Stimulated activated CD8-positive, alpha-beta memory T cell treated with anti-CD3 and anti-CD28 coated beads, Interleukin-4, amount 100 ng/mL, for 1 hour (primary cell): ENCODE measurements at regions not wholly inside any gene's neighbourhood (a gene's known extent, or its start where the extent isn't known, plus 50 kb on each side); places are given as distances from the start of the nearest gene placed in this dataset.

Source experiments
- DNase-seq, 2 donors: peaks; one replicate each; pipeline ENCODE4 v3.0.0-alpha.2; 2020; ENCODE audit warnings: low read depth in 2 of 2, low spot score in 1 of 2

- DNase-seq: no peak
Observed at GRCh38 chr10:3432081-3432825, 259.7 kb upstream of the PITRM1 start.

- no peak for DNase-seq
Observed at GRCh38 chr10:3430501-3430900, 257.9 kb upstream of the PITRM1 start.

GRCh38 chr10:3429676-3430075 lies 257.1 kb upstream of the PITRM1 start:
- DNase-seq: no peak

- no peak for DNase-seq
Observed at GRCh38 chr10:3428826-3429225, 256.2 kb upstream of the PITRM1 start.

- no peak for DNase-seq
Observed at GRCh38 chr10:3427950-3428354, 255.4 kb upstream of the PITRM1 start.

- no peak for DNase-seq
Observed at GRCh38 chr10:3427347-3427746, 254.8 kb upstream of the PITRM1 start.

- no peak for DNase-seq
Observed at GRCh38 chr10:3426190-3426845, 253.7 kb upstream of the PITRM1 start.

GRCh38 chr10:3425716-3426115 lies 253.1 kb upstream of the PITRM1 start:
- no peak for DNase-seq

- DNase-seq: no peak
Observed at GRCh38 chr10:3425261-3425660, 252.7 kb upstream of the PITRM1 start.

GRCh38 chr10:3424111-3424851 lies 251.7 kb upstream of the PITRM1 start:
- DNase-seq: no peak

GRCh38 chr10:3423384-3423783 lies 250.8 kb upstream of the PITRM1 start:
- DNase-seq: no peak

GRCh38 chr10:3422282-3422681 lies 249.7 kb upstream of the PITRM1 start:
- no peak for DNase-seq

- no peak for DNase-seq
Observed at GRCh38 chr10:3421537-3422257, 249.1 kb upstream of the PITRM1 start.

- DNase-seq: no peak
Observed at GRCh38 chr10:3420527-3421469, 248.2 kb upstream of the PITRM1 start.

- no peak for DNase-seq
Observed at GRCh38 chr10:3419719-3420495, 247.3 kb upstream of the PITRM1 start.

- no peak for DNase-seq
Observed at GRCh38 chr10:3418926-3419325, 246.3 kb upstream of the PITRM1 start.

- DNase-seq: no peak
Observed at GRCh38 chr10:3418041-3418754, 245.6 kb upstream of the PITRM1 start.

GRCh38 chr10:3417096-3417495 lies 244.5 kb upstream of the PITRM1 start:
- no peak for DNase-seq
